GM18907 (cell line): ENCODE measurements at regions not wholly inside any gene's neighbourhood (a gene's known extent, or its start where the extent isn't known, plus 50 kb on each side); places are given as distances from the start of the nearest gene placed in this dataset.

Source experiments
- ATAC-seq: cut with Tn5 transposase; IDR thresholded peaks from one replicate; pipeline ENCODE4 v1.9.1; 2021; ENCODE audit warnings: mild to moderate bottlenecking, moderate library complexity; ENCODE audit not compliant: unreplicated experiment

DNA sequence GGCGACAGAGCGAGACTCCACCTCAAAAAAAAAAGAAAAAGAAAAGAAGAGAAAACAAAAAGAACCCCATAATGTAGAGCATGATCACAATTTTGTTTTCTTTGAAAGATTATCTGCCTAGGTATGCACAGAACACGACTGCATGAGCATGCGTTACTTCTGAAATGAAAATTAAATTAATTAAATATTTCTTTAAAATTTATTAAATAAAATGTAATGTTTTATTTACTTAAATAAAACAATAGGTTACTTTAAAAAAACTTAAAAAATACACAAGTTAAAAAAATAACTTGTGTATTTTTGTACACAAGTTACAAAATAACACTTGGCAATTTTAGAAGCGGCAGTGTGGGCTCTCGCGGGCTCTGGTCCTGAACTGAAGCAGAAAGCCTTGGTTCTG is 107.8 kb downstream of the TFAP2A start:
- ATAC-seq: no peak

GRCh38 chr6:10305790-10306415 is 109.0 kb downstream of the TFAP2A start:
- ATAC-seq: no peak

DNA sequence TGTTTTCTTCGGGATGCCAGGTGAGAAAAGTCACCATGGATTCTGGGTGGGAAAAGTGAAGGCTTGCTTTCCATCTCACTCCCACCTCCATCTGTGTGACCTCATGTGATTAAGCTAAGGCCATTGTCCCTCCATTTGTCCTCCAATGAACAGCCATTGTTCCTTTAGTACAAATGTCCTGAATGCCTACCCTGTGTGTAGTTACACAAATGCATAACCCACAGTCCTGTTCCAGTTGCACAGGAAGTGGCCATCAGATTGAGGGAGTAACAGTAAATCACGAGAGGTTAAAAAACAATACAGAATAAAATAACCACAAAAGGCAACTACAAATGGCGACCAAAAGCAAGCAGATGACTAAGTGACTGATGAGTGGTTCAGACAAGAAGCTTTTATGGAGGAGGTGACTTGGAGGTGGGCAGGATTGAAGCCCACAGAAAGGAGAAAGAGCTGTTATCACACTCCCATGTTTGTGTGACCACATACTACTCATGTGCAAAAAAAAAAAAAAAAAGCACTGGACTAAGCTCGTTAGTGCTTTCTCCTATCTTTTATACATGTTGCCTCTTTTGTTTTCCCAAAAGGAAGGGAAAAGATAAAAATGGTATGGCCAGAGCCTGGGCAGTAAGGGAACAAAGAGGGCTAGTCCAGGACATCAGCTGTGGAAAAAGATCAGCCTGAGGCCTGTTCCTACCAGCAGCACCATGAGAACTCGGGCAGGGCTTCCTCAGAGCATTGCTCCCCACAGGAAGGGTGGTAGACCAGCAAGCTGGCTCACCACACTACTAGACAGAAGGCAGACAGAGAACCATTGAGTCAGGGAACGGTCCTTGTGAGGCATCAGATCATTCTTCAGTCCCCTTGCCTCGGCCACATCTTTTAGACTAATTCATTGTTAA is 111.0 kb downstream of the TFAP2A start:
- ATAC-seq: no peak

DNA sequence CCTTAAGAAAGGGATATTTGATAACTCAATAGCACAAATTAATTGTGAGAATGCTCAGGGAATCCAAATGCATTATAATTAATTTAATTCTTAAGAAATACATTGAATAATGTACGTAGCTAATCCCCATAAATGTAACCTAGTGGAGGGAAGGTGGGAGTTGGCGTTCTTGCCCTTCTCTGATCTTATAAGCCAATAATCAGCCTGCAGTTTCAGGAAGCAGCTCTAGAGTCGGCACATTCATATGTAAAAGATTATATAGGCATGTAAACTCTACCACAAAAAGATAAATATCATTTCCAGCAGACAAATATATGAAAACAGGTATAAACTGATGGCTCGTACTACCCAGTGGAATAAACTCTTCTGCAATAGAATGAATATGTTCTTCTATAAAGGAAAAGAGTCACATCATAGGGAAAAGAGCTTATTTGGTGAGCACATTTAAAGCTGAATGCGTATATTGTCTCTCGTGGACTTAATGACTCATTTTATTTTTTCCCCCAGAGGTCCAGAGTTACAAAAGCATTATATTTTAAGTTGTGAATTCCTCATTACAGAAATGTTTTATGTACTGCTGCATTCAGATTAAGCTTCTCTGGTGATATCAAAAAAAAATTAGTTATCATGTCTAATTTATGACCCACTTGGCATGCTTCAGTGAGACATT is 112.2 kb downstream of the TFAP2A start:
- no peak for ATAC-seq

- no peak for ATAC-seq
These were observed 114.8 kb downstream of the TFAP2A start for GRCh38 chr6:10300071-10300470.

DNA sequence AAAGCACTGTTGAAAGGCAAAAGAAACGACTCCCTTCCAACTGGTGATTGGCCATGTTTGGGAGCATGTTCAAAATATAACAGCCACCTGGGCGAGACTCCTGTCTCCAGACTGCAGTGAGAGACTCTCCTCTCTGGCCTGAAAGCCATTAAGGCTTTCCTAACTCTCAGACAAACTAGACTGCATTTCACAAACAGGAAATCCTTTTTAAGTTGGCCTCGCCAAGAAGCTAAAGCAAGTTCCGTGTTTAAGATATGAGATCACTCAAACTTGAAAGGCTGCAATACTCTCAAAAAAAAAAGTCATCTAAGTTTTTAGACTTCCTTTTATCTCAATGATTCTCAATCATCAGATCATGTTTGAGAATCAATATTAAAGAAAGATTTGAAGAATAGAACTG is 117.0 kb downstream of the TFAP2A start:
- ATAC-seq: no peak

GRCh38 chr6:10278746-10279145 is 136.1 kb downstream of the TFAP2A start:
- ATAC-seq: no peak

- ATAC-seq: no peak
These were observed 138.1 kb downstream of the TFAP2A start for GRCh38 chr6:10276660-10277287.

GRCh38 chr6:10276106-10276505 is 138.8 kb downstream of the TFAP2A start:
- ATAC-seq: no peak

GRCh38 chr6:10272591-10272990 is 142.3 kb downstream of the TFAP2A start:
- ATAC-seq: no peak

DNA sequence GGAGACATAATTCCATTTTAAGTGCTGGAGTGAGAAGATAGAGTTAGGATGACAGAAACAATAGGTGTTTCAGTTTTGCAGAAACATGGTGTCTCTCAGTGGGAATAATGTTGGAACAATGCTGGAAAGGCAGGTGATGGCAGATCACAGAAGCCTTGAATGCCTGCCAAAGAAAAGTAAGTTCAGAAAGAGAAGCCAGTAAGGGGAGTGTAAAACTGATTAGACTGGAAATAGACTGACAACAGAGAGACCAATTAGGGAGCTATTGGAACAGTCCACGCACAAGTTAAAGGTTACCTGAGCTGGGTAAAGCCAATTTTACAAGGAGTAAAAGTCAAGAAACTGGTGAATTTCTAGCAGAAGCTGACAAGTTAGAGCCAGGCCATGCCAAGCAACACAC is 142.9 kb downstream of the TFAP2A start:
- no peak for ATAC-seq

GRCh38 chr6:10269814-10270472 is 144.9 kb downstream of the TFAP2A start:
- peak; percentile 78 for ATAC-seq

- ATAC-seq: no peak
These were observed 146.1 kb downstream of the TFAP2A start for GRCh38 chr6:10268611-10269310.

- no peak for ATAC-seq
These were observed 146.8 kb downstream of the TFAP2A start for GRCh38 chr6:10268111-10268510.

- no peak for ATAC-seq
These were observed 148.4 kb downstream of the TFAP2A start for GRCh38 chr6:10266462-10266861.

DNA sequence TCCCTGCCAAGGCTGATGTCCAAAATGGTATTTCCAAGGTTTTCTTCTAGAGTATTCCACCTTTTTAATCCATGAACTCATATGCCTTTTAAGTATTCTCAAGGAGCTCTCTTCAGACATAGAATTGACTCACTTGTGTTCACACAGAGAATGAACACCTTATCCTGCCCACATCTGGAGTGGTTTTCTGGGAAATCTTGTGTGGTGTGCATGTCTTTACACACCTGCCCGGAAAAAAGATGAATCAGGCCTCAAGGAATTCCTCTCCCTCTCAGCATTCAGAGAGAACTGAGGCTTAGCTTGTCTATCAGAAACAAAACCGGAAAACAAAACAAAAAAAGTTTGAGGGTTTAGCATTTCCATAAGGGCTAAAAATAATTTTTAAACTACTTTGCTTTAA is 148.8 kb downstream of the TFAP2A start:
- ATAC-seq: no peak

- no peak for ATAC-seq
These were observed 152.4 kb downstream of the TFAP2A start for GRCh38 chr6:10262505-10262904.

DNA sequence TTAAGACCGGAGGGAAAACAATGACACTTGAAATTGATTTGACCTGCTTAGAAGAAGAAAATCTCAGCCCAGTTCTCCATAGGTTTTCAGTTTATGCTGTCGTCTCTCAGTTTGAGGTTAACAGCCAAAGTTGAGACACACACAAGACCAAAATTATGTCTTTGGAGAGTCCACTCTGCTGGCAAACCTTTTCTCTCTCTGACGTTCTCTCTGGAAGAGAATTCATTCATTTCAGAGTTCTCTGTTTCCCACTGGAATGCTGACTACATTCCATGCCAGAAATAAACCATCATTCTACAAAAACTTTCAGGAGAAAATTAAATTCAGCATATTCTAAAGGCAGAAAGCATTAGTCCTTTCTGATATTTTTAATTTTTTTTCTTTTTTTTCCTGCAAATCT is 155.2 kb downstream of the TFAP2A start:
- ATAC-seq: no peak

GRCh38 chr6:10258341-10258740 is 156.5 kb downstream of the TFAP2A start:
- ATAC-seq: no peak

GRCh38 chr6:10256113-10256690 is 158.7 kb downstream of the TFAP2A start:
- ATAC-seq: no peak
